ENCODE measurements at regions not wholly inside any gene's neighbourhood (a gene's known extent, or its start where the extent isn't known, plus 50 kb on each side); places are given as distances from the start of the nearest gene placed in this dataset.

DNA sequence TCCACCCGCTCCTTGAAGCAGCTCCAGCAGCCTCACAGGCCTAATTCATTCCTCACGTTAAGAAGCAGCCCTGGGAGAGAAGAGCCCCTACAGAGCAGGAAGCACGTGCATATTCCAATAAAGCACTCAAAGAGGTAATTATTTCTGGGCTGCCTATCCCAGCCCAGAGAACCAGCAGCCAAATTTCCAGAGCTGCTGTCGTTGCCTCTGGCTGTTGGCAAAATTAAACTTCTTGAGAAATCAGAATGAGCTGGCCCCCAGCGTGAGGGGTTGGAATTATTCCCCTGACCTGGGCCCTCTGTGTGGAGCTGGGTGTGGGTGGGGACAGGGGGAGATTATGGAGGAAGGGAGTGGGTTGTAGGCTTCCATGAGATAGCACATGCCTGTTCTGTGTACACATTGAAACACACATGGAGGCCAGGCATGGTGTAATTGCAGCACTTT is 86.8 kb upstream of the HSPA9 start:
- POLR2A ChIA-PET = no interaction called here
- CTCF ChIA-PET = no interaction called here
- no peak for DNase-seq (ENCODE audit: low read depth, low spot score)
- no peak overlapping the region for H3K4me3 ChIP-seq (ENCODE audit: low read depth, low read length)
- TF ChIP-seq, protein P1, sequence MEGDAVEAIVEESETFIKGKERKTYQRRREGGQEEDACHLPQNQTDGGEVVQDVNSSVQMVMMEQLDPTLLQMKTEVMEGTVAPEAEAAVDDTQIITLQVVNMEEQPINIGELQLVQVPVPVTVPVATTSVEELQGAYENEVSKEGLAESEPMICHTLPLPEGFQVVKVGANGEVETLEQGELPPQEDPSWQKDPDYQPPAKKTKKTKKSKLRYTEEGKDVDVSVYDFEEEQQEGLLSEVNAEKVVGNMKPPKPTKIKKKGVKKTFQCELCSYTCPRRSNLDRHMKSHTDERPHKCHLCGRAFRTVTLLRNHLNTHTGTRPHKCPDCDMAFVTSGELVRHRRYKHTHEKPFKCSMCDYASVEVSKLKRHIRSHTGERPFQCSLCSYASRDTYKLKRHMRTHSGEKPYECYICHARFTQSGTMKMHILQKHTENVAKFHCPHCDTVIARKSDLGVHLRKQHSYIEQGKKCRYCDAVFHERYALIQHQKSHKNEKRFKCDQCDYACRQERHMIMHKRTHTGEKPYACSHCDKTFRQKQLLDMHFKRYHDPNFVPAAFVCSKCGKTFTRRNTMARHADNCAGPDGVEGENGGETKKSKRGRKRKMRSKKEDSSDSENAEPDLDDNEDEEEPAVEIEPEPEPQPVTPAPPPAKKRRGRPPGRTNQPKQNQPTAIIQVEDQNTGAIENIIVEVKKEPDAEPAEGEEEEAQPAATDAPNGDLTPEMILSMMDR (IDR thresholded peaks at IDR 0.05; ENCODE audit: insufficient read depth, low read length, missing control alignments) = no peak

DNA sequence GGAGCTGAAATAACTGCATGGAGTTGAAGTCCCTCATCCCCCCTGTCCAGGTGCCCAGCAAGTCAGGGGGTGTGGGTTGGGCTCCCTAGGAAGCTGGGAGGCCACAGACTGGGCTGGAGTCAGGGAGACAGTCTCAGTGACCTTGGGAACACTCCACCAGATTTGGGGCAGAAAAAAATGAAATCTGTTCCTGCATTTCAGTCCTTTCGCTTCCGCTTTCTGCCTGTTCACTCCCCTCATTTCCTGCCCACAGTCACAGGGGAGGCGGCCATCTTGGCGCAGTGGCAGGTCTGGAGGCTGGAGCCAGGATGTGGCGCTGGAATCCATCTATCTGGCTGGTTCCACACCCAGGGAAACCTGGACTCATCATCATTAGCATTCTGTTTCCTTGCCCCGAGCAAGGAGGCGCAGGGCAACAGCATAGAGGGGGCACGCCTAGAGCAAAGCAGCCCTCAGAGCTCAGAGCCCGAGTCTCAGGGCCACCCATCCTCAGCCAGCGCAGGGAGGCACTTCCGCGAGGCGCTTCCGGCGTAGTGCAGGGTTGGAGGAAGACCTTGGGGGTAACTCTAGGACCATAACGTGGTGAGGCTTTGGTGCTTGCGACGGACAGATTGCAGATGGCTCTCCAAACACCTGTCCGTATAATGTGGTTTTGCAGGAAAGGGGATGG is 86.2 kb upstream of the HSPA9 start:
- ChIA-PET CTCF (no interaction called here), POLR2A (no interaction called here)
- TF ChIP-seq, protein P1 (IDR thresholded peaks at IDR 0.05; ENCODE audit: insufficient read depth, low read length, missing control alignments) = no peak
- no peak overlapping the region for H3K4me3 ChIP-seq (ENCODE audit: low read depth, low read length)
- DNase-seq (ENCODE audit: low read depth, low spot score) = no peak

DNA sequence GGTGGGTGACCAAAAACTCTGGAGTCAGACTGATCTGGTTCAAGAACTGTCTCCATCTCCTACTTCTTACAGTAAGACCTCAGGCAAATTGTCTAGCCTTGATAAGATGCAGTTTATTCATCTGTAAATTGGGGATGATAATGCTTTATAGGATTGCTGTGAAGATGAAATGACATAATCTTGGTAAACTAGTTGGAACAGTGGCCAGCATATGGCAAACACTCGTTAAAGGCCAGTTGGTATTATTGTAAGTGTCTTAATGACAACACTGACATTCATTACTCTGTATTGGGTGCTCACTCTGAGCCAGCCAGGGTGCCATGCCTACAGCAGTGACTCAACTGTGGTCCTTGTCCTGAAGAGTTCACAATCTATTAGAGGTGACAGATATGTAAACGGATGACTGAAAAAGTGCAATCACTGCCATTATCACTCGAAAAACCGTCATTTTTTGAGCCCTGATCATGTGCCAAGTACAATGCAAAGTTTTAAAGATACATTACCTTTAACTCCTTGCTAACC is 84.9 kb upstream of the HSPA9 start:
- ChIA-PET POLR2A (no interaction called here), CTCF (no interaction called here)
- TF ChIP-seq, protein P1 (IDR thresholded peaks at IDR 0.05; ENCODE audit: insufficient read depth, low read length, missing control alignments) = no peak
- H3K4me3 ChIP-seq (ENCODE audit: low read depth, low read length) = no peak overlapping the region
- no peak for DNase-seq (ENCODE audit: low read depth, low spot score)

DNA sequence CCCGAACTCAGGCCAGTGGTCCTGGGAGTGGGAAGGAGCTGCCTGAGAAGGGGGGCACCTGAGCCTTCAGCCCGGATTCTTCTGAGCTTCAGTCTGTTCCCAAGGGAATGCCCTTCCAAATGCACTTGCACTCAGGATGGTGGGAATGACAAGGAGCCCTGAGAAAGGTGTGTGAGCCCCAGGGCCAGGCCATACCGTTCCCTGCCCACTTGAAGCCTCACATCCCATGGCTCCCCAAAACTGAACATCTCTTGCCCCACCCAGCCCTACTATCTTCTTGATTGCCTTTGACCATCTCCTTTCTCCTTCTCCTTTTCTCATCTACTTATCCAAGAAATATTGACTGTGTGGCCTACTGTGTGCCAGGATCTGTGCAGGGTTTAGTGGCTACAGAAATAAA is 84.4 kb upstream of the HSPA9 start:
- DNase-seq (ENCODE audit: low read depth, low spot score) = no peak
- TF ChIP-seq, protein P1 (IDR thresholded peaks at IDR 0.05; ENCODE audit: insufficient read depth, low read length, missing control alignments) = no peak
- H3K4me3 ChIP-seq (ENCODE audit: low read depth, low read length) = no peak overlapping the region
- ChIA-PET POLR2A (no interaction called here), CTCF (no interaction called here)

DNA sequence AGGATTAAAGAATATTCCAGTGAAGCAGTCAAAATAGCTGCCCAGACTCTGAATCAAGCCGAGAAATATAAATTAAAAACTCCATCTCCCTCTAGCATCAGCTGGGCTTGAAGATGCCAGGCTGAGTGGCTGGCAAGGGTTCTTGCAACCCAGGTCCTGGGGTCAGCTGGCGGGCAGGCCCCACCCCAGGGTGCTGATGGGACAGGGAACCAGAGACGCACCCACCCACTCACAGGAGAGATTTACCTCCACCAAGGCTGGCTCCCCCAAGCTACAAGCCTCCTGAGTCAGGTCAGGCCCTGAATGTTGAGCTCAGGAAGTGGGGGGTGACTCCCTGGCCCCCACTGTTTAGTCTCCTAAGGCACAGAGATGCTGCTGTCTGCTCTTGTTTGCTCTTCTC is 83.9 kb upstream of the HSPA9 start:
- H3K4me3 ChIP-seq (ENCODE audit: low read depth, low read length) = no peak overlapping the region
- CTCF ChIA-PET = no interaction called here
- POLR2A ChIA-PET = no interaction called here
- TF ChIP-seq, protein P1 (IDR thresholded peaks at IDR 0.05; ENCODE audit: insufficient read depth, low read length, missing control alignments) = no peak
- no peak for DNase-seq (ENCODE audit: low read depth, low spot score)

DNA sequence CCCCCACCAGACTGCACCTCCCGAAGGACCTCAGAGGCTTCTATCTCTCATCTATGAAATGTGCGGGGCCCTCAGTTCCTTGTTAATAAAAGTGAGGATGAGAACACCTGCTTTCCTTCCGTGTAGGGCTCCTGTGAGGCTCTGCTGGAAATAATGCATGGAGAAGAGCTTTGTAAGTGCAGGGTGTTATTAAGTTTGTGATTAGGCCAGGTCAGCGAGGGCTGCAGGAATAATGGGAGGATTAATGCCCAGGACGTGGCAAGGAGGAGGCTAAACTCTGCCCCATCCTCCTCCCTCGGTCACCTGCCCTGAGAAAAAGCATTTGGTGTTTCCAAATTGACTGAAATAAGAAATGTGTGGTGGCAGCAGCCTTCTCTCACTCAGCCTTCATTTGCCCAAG is 83.5 kb upstream of the HSPA9 start:
- TF ChIP-seq, protein P1 (IDR thresholded peaks at IDR 0.05; ENCODE audit: insufficient read depth, low read length, missing control alignments) = no peak
- ChIA-PET CTCF (no interaction called here), POLR2A (no interaction called here)
- no peak for DNase-seq (ENCODE audit: low read depth, low spot score)
- no peak overlapping the region for H3K4me3 ChIP-seq (ENCODE audit: low read depth, low read length)

Measured in AG04449 (cell line).